IMR-90 (cell line): ENCODE measurements at regions not wholly inside any gene's neighbourhood (a gene's known extent, or its start where the extent isn't known, plus 50 kb on each side); places are given as distances from the start of the nearest gene placed in this dataset.

Experiments
- ATAC-seq: fragments of 200-7000 bp; cut with Tn5 transposase; 2 replicates; pipeline ENCODE4 v1.9.1; 2020; ENCODE audit warnings: low read depth, mild to moderate bottlenecking, moderate library complexity
- BruUV-seq: library from RNA; stranded (reverse); fragments of 400-500 nt; replicated peaks from 2 replicates; lab custom pipeline; 2021; lab: Mats Ljungman, UMichigan
- CTCF ChIA-PET: fragments of 300-600 bp; formaldehyde crosslinking; extraction: SDS; loops from one replicate; lab custom pipeline; 2021; ENCODE audit warnings: antibody characterized with exemption; lab: Yijun Ruan, JAX
- POLR2A ChIA-PET: fragments of 300-600 bp; sonication (Branson Sonifier 250); formaldehyde crosslinking; loops from one replicate; lab custom pipeline; 2022; ENCODE audit warnings: antibody characterized with exemption; ENCODE audit not compliant: unreplicated experiment; lab: Charles Lee
- DNase-seq: peaks from one replicate; pipeline ENCODE4 v3.0.0; 2013
- H2AFZ ChIP-seq: replicated peaks from 2 replicates; pipeline ENCODE3; 2013; ENCODE audit warnings: low read length, mild to moderate bottlenecking; ENCODE audit not compliant: poor library complexity
- H2AK5ac ChIP-seq: 2 replicates; pipeline ENCODE4 v1.6.1; 2013; ENCODE audit warnings: low read depth, low read length, inconsistent platforms
- H2AK9ac ChIP-seq: replicated peaks from 2 replicates; pipeline ENCODE3; 2013; ENCODE audit warnings: mild to moderate bottlenecking, low read depth, low read length, moderate library complexity; ENCODE audit not compliant: poor library complexity
- H2BK120ac ChIP-seq: 2 replicates; pipeline ENCODE4 v1.6.1; 2013; ENCODE audit warnings: low read depth, low read length, inconsistent platforms
- H2BK15ac ChIP-seq: 3 replicates; pipeline ENCODE4 v1.6.1; 2013; ENCODE audit warnings: low read depth, low read length, inconsistent platforms
- H2BK20ac ChIP-seq: 2 replicates; pipeline ENCODE4 v1.6.1; 2013; ENCODE audit warnings: low read depth, mild to moderate bottlenecking, inconsistent platforms, low read length, moderate library complexity
- H2BK5ac ChIP-seq: 2 replicates; pipeline ENCODE4 v1.6.1; 2013; ENCODE audit warnings: mild to moderate bottlenecking, low read depth, low read length, inconsistent platforms; ENCODE audit not compliant: poor library complexity, severe bottlenecking
- H3K14ac ChIP-seq: replicated peaks from 2 replicates; pipeline ENCODE4 v1.6.1; 2013; ENCODE audit warnings: low read depth, low read length, inconsistent platforms
- H3K18ac ChIP-seq: 2 replicates; pipeline ENCODE4 v1.6.1; 2013; ENCODE audit warnings: low read depth, low read length, control low read depth
- H3K23ac ChIP-seq: 2 replicates; pipeline ENCODE4 v1.6.1; 2013; ENCODE audit warnings: low read depth, low read length, inconsistent platforms
- H3K27ac ChIP-seq: 2 replicates; pipeline ENCODE4 v1.5.1; 2013; ENCODE audit warnings: mild to moderate bottlenecking, control low read depth, low read length; ENCODE audit not compliant: insufficient read depth
- H3K27me3 ChIP-seq: 2 replicates; pipeline ENCODE4 v1.6.1; 2013; ENCODE audit warnings: low read length; ENCODE audit not compliant: control insufficient read depth, insufficient read depth
- H3K36me3 ChIP-seq: 2 replicates; pipeline ENCODE4 v1.6.1; 2013; ENCODE audit warnings: low read length, mixed read lengths; ENCODE audit not compliant: control insufficient read depth, insufficient read depth
- H3K4ac ChIP-seq: 2 replicates; pipeline ENCODE4 v1.6.1; 2013; ENCODE audit warnings: low read depth, low read length, inconsistent platforms
- H3K4me1 ChIP-seq: 2 replicates; pipeline ENCODE4 v1.6.1; 2013; ENCODE audit warnings: low read length, mixed read lengths; ENCODE audit not compliant: control insufficient read depth, insufficient read depth
- H3K4me2 ChIP-seq: 2 replicates; pipeline ENCODE4 v1.6.1; 2013; ENCODE audit warnings: low read depth, mild to moderate bottlenecking, control low read depth, low read length, moderate library complexity
- H3K4me3 ChIP-seq: 2 replicates; pipeline ENCODE4 v1.5.1; 2013; ENCODE audit warnings: low read depth, mild to moderate bottlenecking, control low read depth, low read length, moderate library complexity; ENCODE audit not compliant: insufficient read depth
- H3K56ac ChIP-seq: 2 replicates; pipeline ENCODE4 v1.6.1; 2013; ENCODE audit warnings: low read length, inconsistent platforms; ENCODE audit not compliant: insufficient read depth; ENCODE audit errors: extremely low read depth
- H3K79me1 ChIP-seq, 2 experiments: 2 replicates each; pipeline ENCODE4 v1.6.1; 2013; ENCODE audit warnings: low read length in 2 of 2, inconsistent platforms in 1 of 2, low read depth in 1 of 2
- H3K9ac ChIP-seq: 2 replicates; pipeline ENCODE4 v1.6.1; 2013; ENCODE audit warnings: low read depth, low read length, control low read depth
- H3K9me1 ChIP-seq: 2 replicates; pipeline ENCODE4 v1.6.1; 2013; ENCODE audit warnings: low read length, inconsistent platforms; ENCODE audit not compliant: insufficient read depth
- H3K9me3 ChIP-seq: 2 replicates; pipeline ENCODE4 v1.6.1; 2013; ENCODE audit warnings: low read length; ENCODE audit not compliant: control insufficient read depth, insufficient read depth
- H4K20me1 ChIP-seq: 2 replicates; pipeline ENCODE4 v1.6.1; 2013; ENCODE audit warnings: low read length, inconsistent platforms; ENCODE audit not compliant: insufficient read depth
- H4K5ac ChIP-seq: 2 replicates; pipeline ENCODE4 v1.6.1; 2013; ENCODE audit warnings: mild to moderate bottlenecking, low read depth, low read length, control low read depth
- H4K8ac ChIP-seq, 2 experiments: 2 replicates each; pipeline ENCODE4 v1.6.1; 2013; ENCODE audit warnings: low read depth in 2 of 2, low read length in 2 of 2, control low read depth in 1 of 2, inconsistent platforms in 1 of 2
- H4K91ac ChIP-seq: 2 replicates; pipeline ENCODE4 v1.6.1; 2013; ENCODE audit warnings: low read depth, low read length, inconsistent platforms; ENCODE audit not compliant: insufficient read depth
- BHLHE40 ChIP-seq: fragments of 150-350 bp; IDR thresholded peaks from 2 replicates; pipeline ENCODE4 v1.6.1; 2016; ENCODE audit warnings: mild to moderate bottlenecking, low read depth, low read length
- CEBPB ChIP-seq: IDR thresholded peaks from 2 replicates; pipeline ENCODE4 v1.6.1; 2012; ENCODE audit warnings: low read depth, low read length, improper control_type of control experiment
- CHD1 ChIP-seq: IDR thresholded peaks from 2 replicates; pipeline ENCODE4 v1.6.1; 2012; ENCODE audit warnings: low read depth, low read length, improper control_type of control experiment
- FOS ChIP-seq: fragments of 150-350 bp; IDR thresholded peaks from 2 replicates; pipeline ENCODE4 v1.6.1; 2016; ENCODE audit warnings: low read depth, low read length
- MAFK ChIP-seq: IDR thresholded peaks from 2 replicates; pipeline ENCODE4 v1.6.1; 2012; ENCODE audit warnings: low read depth, low read length, improper control_type of control experiment
- MAZ ChIP-seq: IDR thresholded peaks from 2 replicates; pipeline ENCODE4 v1.6.1; 2012; ENCODE audit warnings: low read depth, mild to moderate bottlenecking, low read length, improper control_type of control experiment, moderate library complexity, borderline replicate concordance
- MXI1 ChIP-seq: IDR thresholded peaks from 2 replicates; pipeline ENCODE4 v1.6.1; 2012; ENCODE audit warnings: low read depth, mild to moderate bottlenecking, low read length, moderate library complexity, borderline replicate concordance
- NFE2L2 ChIP-seq: fragments of 150-350 bp; IDR thresholded peaks from 2 replicates; pipeline ENCODE4 v1.6.1; 2016; ENCODE audit warnings: low read depth, mild to moderate bottlenecking, low read length
- POLR2A ChIP-seq: IDR thresholded peaks from 2 replicates; pipeline ENCODE4 v1.6.1; 2012; ENCODE audit warnings: mild to moderate bottlenecking, low read depth, low read length
- RAD21 ChIP-seq: IDR thresholded peaks from 2 replicates; pipeline ENCODE4 v1.6.1; 2012; ENCODE audit warnings: low read length, improper control_type of control experiment
- RCOR1 ChIP-seq: IDR thresholded peaks from 2 replicates; pipeline ENCODE4 v1.6.1; 2012; ENCODE audit warnings: mild to moderate bottlenecking, low read length, improper control_type of control experiment; ENCODE audit not compliant: insufficient replicate concordance
- RFX5 ChIP-seq: IDR thresholded peaks from 2 replicates; pipeline ENCODE4 v1.8.0; 2012; ENCODE audit warnings: low read depth, mild to moderate bottlenecking, low read length, moderate library complexity
- SMC3 ChIP-seq: fragments of 150-350 bp; IDR thresholded peaks from 2 replicates; pipeline ENCODE4 v1.6.1; 2016; ENCODE audit warnings: low read depth, mild to moderate bottlenecking, antibody characterized with exemption, low read length, moderate library complexity
- WGBS, 2 experiments: methylation state at CpG; one replicate each; pipeline versions ENCODE4 v1.1.5 to v1.1.7; 2013; ENCODE audit warnings: missing lambda C conversion rate in 2 of 2; ENCODE audit not compliant: insufficient read length in 1 of 2; ENCODE audit errors: extremely low coverage in 2 of 2; 5-methylcytosine and 5-hydroxymethylcytosine counted together
- dilution Hi-C: fragments of 300-500 bp; cut with HindIII; formaldehyde crosslinking; loops from one replicate; pipeline ENCODE4 v1.14.3; 2018; ENCODE audit warnings: low sequenced_read_pairs; ENCODE audit not compliant: unreplicated experiment
- in situ Hi-C: fragments of 300-500 bp; cut with MboI; formaldehyde crosslinking; loops from 3 replicates; pipeline ENCODE4 v1.14.3; 2019; ENCODE audit warnings: low sequenced_read_pairs, inconsistent platforms, mixed read lengths
- intact Hi-C: fragments of 100-400 bp; cut with micrococcal nuclease; formaldehyde crosslinking; loops from 2 replicates; pipeline ENCODE4 v1.10.0; 2022
- TF ChIP-seq, protein P1 (sequence below): conservative IDR thresholded peaks from 2 replicates; pipeline ENCODE4 v1.5.1; 2012; ENCODE audit warnings: mild to moderate bottlenecking, low read depth, low read length, improper control_type of control experiment
- TF ChIP-seq, protein P2 (sequence below): fragments of 150-350 bp; IDR thresholded peaks from 2 replicates; pipeline ENCODE4 v1.6.1; 2016; ENCODE audit warnings: low read depth, mild to moderate bottlenecking, low read length, moderate library complexity, borderline replicate concordance
- TF ChIP-seq, protein P3 (sequence below): fragments of 150-350 bp; IDR thresholded peaks from 2 replicates; pipeline ENCODE4 v1.6.1; 2017; ENCODE audit warnings: mild to moderate bottlenecking, antibody characterized with exemption, low read length, low read depth

DNA sequence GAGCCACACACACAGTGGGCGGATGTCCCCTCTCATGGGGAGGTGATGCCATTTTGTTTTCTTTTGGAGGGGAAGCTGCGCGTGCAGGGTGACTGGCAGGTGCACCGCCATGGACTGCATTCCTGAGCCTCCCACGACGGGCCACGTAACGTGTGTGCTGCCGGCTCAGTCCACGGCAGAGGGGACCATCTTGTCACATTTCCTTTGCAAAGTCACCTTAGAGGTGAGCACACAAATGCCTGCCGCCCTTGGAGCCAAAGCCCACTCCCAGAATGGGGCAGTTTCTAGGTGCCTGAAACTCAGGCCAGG, 262.5 kb downstream of the CTTN start:
- no peaks in the 10 kb centered on the region for H3K79me1 ChIP-seq
- DNase-seq (no peak), ATAC-seq (no peak)
- intact Hi-C loops: no loop called here
- H3K14ac ChIP-seq: no peak overlapping the region
- no peak overlapping the region for H3K4ac ChIP-seq
- no peak overlapping the region for H4K91ac ChIP-seq
- H2AK5ac ChIP-seq: no peak overlapping the region
- no peak overlapping the region for H2BK5ac ChIP-seq
- no peak overlapping the region for H3K18ac ChIP-seq
- H2BK15ac ChIP-seq: no peak overlapping the region
- no TSS peak for BruUV-seq
- H3K36me3 ChIP-seq: no peaks in the 10 kb centered on the region
- TF ChIP-seq BHLHE40 (no peak), RCOR1 (no peak), CEBPB (no peak), RFX5 (no peak), MAFK (no peak), FOS (no peak), SMC3 (no peak), POLR2A (no peak), MXI1 (no peak), CHD1 (no peak), RAD21 (no peak), MAZ (no peak), NFE2L2 (no peak)
- TF ChIP-seq, protein P1, sequence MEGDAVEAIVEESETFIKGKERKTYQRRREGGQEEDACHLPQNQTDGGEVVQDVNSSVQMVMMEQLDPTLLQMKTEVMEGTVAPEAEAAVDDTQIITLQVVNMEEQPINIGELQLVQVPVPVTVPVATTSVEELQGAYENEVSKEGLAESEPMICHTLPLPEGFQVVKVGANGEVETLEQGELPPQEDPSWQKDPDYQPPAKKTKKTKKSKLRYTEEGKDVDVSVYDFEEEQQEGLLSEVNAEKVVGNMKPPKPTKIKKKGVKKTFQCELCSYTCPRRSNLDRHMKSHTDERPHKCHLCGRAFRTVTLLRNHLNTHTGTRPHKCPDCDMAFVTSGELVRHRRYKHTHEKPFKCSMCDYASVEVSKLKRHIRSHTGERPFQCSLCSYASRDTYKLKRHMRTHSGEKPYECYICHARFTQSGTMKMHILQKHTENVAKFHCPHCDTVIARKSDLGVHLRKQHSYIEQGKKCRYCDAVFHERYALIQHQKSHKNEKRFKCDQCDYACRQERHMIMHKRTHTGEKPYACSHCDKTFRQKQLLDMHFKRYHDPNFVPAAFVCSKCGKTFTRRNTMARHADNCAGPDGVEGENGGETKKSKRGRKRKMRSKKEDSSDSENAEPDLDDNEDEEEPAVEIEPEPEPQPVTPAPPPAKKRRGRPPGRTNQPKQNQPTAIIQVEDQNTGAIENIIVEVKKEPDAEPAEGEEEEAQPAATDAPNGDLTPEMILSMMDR: no peak
- TF ChIP-seq, protein P2, sequence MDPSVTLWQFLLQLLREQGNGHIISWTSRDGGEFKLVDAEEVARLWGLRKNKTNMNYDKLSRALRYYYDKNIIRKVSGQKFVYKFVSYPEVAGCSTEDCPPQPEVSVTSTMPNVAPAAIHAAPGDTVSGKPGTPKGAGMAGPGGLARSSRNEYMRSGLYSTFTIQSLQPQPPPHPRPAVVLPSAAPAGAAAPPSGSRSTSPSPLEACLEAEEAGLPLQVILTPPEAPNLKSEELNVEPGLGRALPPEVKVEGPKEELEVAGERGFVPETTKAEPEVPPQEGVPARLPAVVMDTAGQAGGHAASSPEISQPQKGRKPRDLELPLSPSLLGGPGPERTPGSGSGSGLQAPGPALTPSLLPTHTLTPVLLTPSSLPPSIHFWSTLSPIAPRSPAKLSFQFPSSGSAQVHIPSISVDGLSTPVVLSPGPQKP: no peak
- TF ChIP-seq, protein P3, sequence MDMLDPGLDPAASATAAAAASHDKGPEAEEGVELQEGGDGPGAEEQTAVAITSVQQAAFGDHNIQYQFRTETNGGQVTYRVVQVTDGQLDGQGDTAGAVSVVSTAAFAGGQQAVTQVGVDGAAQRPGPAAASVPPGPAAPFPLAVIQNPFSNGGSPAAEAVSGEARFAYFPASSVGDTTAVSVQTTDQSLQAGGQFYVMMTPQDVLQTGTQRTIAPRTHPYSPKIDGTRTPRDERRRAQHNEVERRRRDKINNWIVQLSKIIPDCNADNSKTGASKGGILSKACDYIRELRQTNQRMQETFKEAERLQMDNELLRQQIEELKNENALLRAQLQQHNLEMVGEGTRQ: no peak
- H3K23ac ChIP-seq: no peak overlapping the region
- H4K8ac ChIP-seq: no peak overlapping the region
- no peak overlapping the region for H2AK9ac ChIP-seq
- ChIA-PET CTCF (no interaction called here), POLR2A (no interaction called here)
- in situ Hi-C loops: no loop called here
- H2BK20ac ChIP-seq: no peak overlapping the region
- no peak overlapping the region for H3K27ac ChIP-seq
- no CpG with 5 or more reads among the region's 11 CpGs for WGBS, 2 experiments
- no peak overlapping the region for H2BK120ac ChIP-seq
- H4K5ac ChIP-seq: no peak overlapping the region
- no peak overlapping the region for H3K56ac ChIP-seq
- H3K9me3 ChIP-seq: no peaks in the 10 kb centered on the region
- no peak overlapping the region for H3K4me2 ChIP-seq
- dilution Hi-C loops: no loop called here
- H3K9me1 ChIP-seq: 0 out of 2 replicates have a peak, but pooled peaks cover 4% of the 10 kb centered on the region
- no peak overlapping the region for H3K9ac ChIP-seq
- H3K4me1 ChIP-seq: peaks cover 3% of the 10 kb centered on the region; the same call in 1 of the 2 replicates
- no peak overlapping the region for H3K4me3 ChIP-seq
- peaks cover 2% of the 10 kb centered on the region; the same call in 1 of the 2 replicates for H4K20me1 ChIP-seq
- H2AFZ ChIP-seq: no peak overlapping the region
- H3K27me3 ChIP-seq: no peaks in the 10 kb centered on the region
